Body of pancreas (tissue), 4 donors: ENCODE measurements at regions not wholly inside any gene's neighbourhood (a gene's known extent, or its start where the extent isn't known, plus 50 kb on each side); places are given as distances from the start of the nearest gene placed in this dataset.

ENCODE experiments used
- POLR2A ChIP-seq, 3 donors: fragments of 450-650 bp; IDR thresholded peaks; one replicate each; pipeline ENCODE4 v1.6.1; 2016; ENCODE audit warnings: antibody characterized with exemption in 3 of 3, mild to moderate bottlenecking in 2 of 3
- TF ChIP-seq, protein P1 (sequence below), 7 experiments: fragments of 450-650 bp in 4 of 7; fragments of 200-600 bp in 3 of 7; sonication (generic) in 3 of 7; IDR thresholded peaks; one replicate each; pipeline ENCODE4 v1.5.1; 2016 to 2019; ENCODE audit warnings: antibody characterized with exemption in 7 of 7

DNA sequence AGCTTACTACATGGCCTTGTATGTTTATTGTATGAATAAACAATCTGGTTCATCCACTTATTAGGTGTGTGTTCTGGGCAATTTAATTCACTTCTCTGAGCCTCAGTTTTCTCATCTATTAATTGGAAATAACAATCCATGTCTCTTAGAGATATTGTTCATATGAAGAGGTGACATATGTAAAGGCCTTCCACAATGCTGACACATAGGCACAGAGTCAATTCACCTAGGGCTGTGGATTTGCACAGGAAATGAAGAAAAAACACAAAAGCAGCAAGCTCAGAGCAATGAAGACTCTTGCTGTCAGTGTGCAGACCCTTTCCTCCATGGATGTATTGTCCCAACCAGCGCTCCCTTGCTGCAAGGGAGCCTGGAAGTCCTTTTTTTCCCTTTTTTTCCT lies 195.2 kb upstream of the CAMK1G start:
- TF ChIP-seq, protein P1, sequence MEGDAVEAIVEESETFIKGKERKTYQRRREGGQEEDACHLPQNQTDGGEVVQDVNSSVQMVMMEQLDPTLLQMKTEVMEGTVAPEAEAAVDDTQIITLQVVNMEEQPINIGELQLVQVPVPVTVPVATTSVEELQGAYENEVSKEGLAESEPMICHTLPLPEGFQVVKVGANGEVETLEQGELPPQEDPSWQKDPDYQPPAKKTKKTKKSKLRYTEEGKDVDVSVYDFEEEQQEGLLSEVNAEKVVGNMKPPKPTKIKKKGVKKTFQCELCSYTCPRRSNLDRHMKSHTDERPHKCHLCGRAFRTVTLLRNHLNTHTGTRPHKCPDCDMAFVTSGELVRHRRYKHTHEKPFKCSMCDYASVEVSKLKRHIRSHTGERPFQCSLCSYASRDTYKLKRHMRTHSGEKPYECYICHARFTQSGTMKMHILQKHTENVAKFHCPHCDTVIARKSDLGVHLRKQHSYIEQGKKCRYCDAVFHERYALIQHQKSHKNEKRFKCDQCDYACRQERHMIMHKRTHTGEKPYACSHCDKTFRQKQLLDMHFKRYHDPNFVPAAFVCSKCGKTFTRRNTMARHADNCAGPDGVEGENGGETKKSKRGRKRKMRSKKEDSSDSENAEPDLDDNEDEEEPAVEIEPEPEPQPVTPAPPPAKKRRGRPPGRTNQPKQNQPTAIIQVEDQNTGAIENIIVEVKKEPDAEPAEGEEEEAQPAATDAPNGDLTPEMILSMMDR (IDR thresholded peaks at IDR 0.05): no peak
- TF ChIP-seq POLR2A (IDR thresholded peaks at IDR 0.05): no peak
